Progenitor cell of endocrine pancreas (in vitro differentiated cells): ENCODE measurements at regions not wholly inside any gene's neighbourhood (a gene's known extent, or its start where the extent isn't known, plus 50 kb on each side); places are given as distances from the start of the nearest gene placed in this dataset.
"Not testable (repeated sequence)": the region's sequence is repeated elsewhere in the genome, so short reads cannot be mapped to it uniquely, and the experiment has no call there.

Experiments used
- DNase-seq: peaks from one replicate; pipeline ENCODE4 v3.0.0; 2021; ENCODE audit warnings: low spot score; ENCODE audit not compliant: unreplicated experiment
- H3K27ac Mint-ChIP-seq: 2 replicates; pipeline ENCODE4 v1.8.0; 2021; ENCODE audit warnings: mild to moderate bottlenecking, moderate library complexity, mixed read lengths
- H3K27me3 Mint-ChIP-seq: 2 replicates; pipeline ENCODE4 v1.8.0; 2021; ENCODE audit warnings: mixed read lengths
- H3K36me3 Mint-ChIP-seq: 2 replicates; pipeline ENCODE4 v1.8.0; 2022; ENCODE audit warnings: mixed read lengths; ENCODE audit not compliant: insufficient read depth
- H3K4me1 Mint-ChIP-seq: 2 replicates; pipeline ENCODE4 v1.8.0; 2021; ENCODE audit warnings: low read depth, mixed read lengths
- H3K4me3 Mint-ChIP-seq: 2 replicates; pipeline ENCODE4 v1.8.0; 2021; ENCODE audit warnings: low read depth, mild to moderate bottlenecking, moderate library complexity, mixed read lengths
- H3K9me3 Mint-ChIP-seq: 2 replicates; pipeline ENCODE4 v1.8.0; 2021; ENCODE audit warnings: low read depth, mixed read lengths
- CTCF ChIP-seq: fragments of 200-600 bp; sonication (generic); IDR thresholded peaks from one replicate; pipeline ENCODE4 v1.5.0; 2021; ENCODE audit warnings: antibody characterized with exemption, mild to moderate bottlenecking; ENCODE audit not compliant: unreplicated experiment

GRCh38 chr2:210938228-210938627, 381.8 kb downstream of the CPS1 start:
- no peak for TF ChIP-seq CTCF
- Mint-ChIP-seq H3K4me1 (peaks cover 16% of the 10 kb centered on the region), H3K4me3 (no peak overlapping the region), H3K27me3 (no peaks in the 10 kb centered on the region), H3K9me3 (peaks cover 17% of the 10 kb centered on the region), H3K36me3 (peaks cover 3% of the 10 kb centered on the region), H3K27ac (no peak overlapping the region)
- no peak for DNase-seq

- no peak for DNase-seq
- H3K9me3 Mint-ChIP-seq = no peaks in the 10 kb centered on the region
- no peaks in the 10 kb centered on the region for H3K4me1 Mint-ChIP-seq
- no peaks in the 10 kb centered on the region for H3K27me3 Mint-ChIP-seq
- TF ChIP-seq CTCF = no peak
- no peak overlapping the region for H3K27ac Mint-ChIP-seq
- no peak overlapping the region for H3K4me3 Mint-ChIP-seq
- H3K36me3 Mint-ChIP-seq = no peaks in the 10 kb centered on the region
Measured at GRCh38 chr2:210946395-210946794, 390.0 kb downstream of the CPS1 start.

- not testable (repeated sequence) for H3K4me1 Mint-ChIP-seq, H3K9me3 Mint-ChIP-seq, H3K4me3 Mint-ChIP-seq, H3K36me3 Mint-ChIP-seq, H3K27me3 Mint-ChIP-seq, H3K27ac Mint-ChIP-seq, DNase-seq
Measured at GRCh38 chr2:210950434-210951060, 394.1 kb downstream of the CPS1 start.

- Mint-ChIP-seq H3K27me3 (no peaks in the 10 kb centered on the region), H3K4me3 (no peak overlapping the region), H3K9me3 (no peaks in the 10 kb centered on the region), H3K36me3 (no peaks in the 10 kb centered on the region), H3K4me1 (no peaks in the 10 kb centered on the region), H3K27ac (no peak overlapping the region)
- DNase-seq = no peak
- TF ChIP-seq CTCF = no peak
Measured at GRCh38 chr2:210954386-210954907, 398.0 kb downstream of the CPS1 start.

GRCh38 chr2:210955591-210955990, 399.2 kb downstream of the CPS1 start:
- Mint-ChIP-seq H3K27me3 (no peaks in the 10 kb centered on the region), H3K9me3 (no peaks in the 10 kb centered on the region), H3K4me1 (no peaks in the 10 kb centered on the region), H3K27ac (no peak overlapping the region), H3K4me3 (no peak overlapping the region), H3K36me3 (no peaks in the 10 kb centered on the region)
- no peak for TF ChIP-seq CTCF
- DNase-seq = no peak

- DNase-seq = no peak
- TF ChIP-seq CTCF = no peak
- Mint-ChIP-seq H3K27ac (no peak overlapping the region), H3K9me3 (no peaks in the 10 kb centered on the region), H3K4me3 (no peak overlapping the region), H3K27me3 (no peaks in the 10 kb centered on the region), H3K4me1 (no peaks in the 10 kb centered on the region), H3K36me3 (no peaks in the 10 kb centered on the region)
Measured at GRCh38 chr2:210956101-210956500, 399.7 kb downstream of the CPS1 start.
